RPMI8226 (cell line): ENCODE measurements at regions not wholly inside any gene's neighbourhood (a gene's known extent, or its start where the extent isn't known, plus 50 kb on each side); places are given as distances from the start of the nearest gene placed in this dataset.
"Not testable (repeated sequence)": the region's sequence is repeated elsewhere in the genome, so short reads cannot be mapped to it uniquely, and the experiment has no call there.

Experiments used
- DNase-seq: peaks from one replicate; pipeline ENCODE4 v3.0.0-alpha.2; 2015

- no peak for DNase-seq
Observed at GRCh38 chr2:77839102-77839501, 316.9 kb upstream of the LRRTM4 start.

- DNase-seq = no peak
Observed at GRCh38 chr2:77862120-77862519, 339.9 kb upstream of the LRRTM4 start.

GRCh38 chr2:77864426-77864825 lies 342.2 kb upstream of the LRRTM4 start:
- no peak for DNase-seq

- no peak for DNase-seq
Observed at GRCh38 chr2:77866661-77867060, 344.5 kb upstream of the LRRTM4 start.

- no peak for DNase-seq
Observed at GRCh38 chr2:77867146-77867545, 345.0 kb upstream of the LRRTM4 start.

- no peak for DNase-seq
Observed at GRCh38 chr2:77873506-77873905, 351.3 kb upstream of the LRRTM4 start.

- DNase-seq = not testable (repeated sequence)
Observed at GRCh38 chr2:77900211-77900610, 378.0 kb upstream of the LRRTM4 start.

- no peak for DNase-seq
Observed at GRCh38 chr2:77910136-77910535, 388.0 kb upstream of the LRRTM4 start.

- DNase-seq = no peak
Observed at GRCh38 chr2:77920838-77921366, 398.7 kb upstream of the LRRTM4 start.

- no peak for DNase-seq
Observed at GRCh38 chr2:77922567-77922966, 400.4 kb upstream of the LRRTM4 start.

GRCh38 chr2:77937366-77937765 lies 415.2 kb upstream of the LRRTM4 start:
- DNase-seq = no peak

- no peak for DNase-seq
Observed at GRCh38 chr2:77938462-77938861, 416.3 kb upstream of the LRRTM4 start.

GRCh38 chr2:77939370-77939769 lies 417.2 kb upstream of the LRRTM4 start:
- no peak for DNase-seq

- DNase-seq = no peak
Observed at GRCh38 chr2:77939801-77940200, 417.6 kb upstream of the LRRTM4 start.

- DNase-seq = no peak
Observed at GRCh38 chr2:77954931-77955330, 432.8 kb upstream of the LRRTM4 start.

- DNase-seq = no peak
Observed at GRCh38 chr2:77962943-77963342, 440.8 kb upstream of the LRRTM4 start.

GRCh38 chr2:77977471-77978063 lies 455.4 kb upstream of the LRRTM4 start:
- DNase-seq = no peak

GRCh38 chr2:77995161-77995560 lies 473.0 kb upstream of the LRRTM4 start:
- no peak for DNase-seq

- no peak for DNase-seq
Observed at GRCh38 chr2:77999376-77999775, 477.2 kb upstream of the LRRTM4 start.

- DNase-seq = no peak
Observed at GRCh38 chr2:78009289-78009688, 487.1 kb upstream of the LRRTM4 start.

GRCh38 chr2:78011251-78011650 lies 489.1 kb upstream of the LRRTM4 start:
- DNase-seq = no peak

GRCh38 chr2:78020491-78020890 lies 498.3 kb upstream of the LRRTM4 start:
- no peak for DNase-seq

- DNase-seq = no peak
Observed at GRCh38 chr2:78023356-78023755, 501.2 kb upstream of the LRRTM4 start.

- DNase-seq = no peak
Observed at GRCh38 chr2:78024996-78025395, 502.8 kb upstream of the LRRTM4 start.

GRCh38 chr2:78029392-78029995 lies 507.3 kb upstream of the LRRTM4 start:
- no peak for DNase-seq
